ENCODE measurements at regions not wholly inside any gene's neighbourhood (a gene's known extent, or its start where the extent isn't known, plus 50 kb on each side); places are given as distances from the start of the nearest gene placed in this dataset.

DNA sequence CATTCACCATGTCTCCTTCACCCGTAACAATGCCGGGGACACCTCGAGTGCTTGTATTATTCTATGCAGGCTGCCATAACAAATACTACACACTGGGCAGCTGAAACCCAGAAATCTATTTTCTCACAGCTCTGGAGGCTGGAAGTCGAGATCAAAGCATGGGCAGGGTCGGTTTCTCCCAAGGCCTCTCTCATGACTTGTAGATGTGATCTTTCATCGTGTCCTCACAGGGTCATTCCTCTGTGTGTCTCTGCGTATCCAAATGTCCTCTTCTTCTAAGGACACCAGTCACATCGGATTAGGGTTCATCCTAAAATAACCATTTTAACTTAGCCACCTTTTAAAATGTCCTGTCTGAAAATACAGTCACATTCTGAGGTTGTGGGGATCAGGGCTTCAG, 303.5 kb downstream of the KLF6 start (continued):
- TF ChIP-seq, protein P1, sequence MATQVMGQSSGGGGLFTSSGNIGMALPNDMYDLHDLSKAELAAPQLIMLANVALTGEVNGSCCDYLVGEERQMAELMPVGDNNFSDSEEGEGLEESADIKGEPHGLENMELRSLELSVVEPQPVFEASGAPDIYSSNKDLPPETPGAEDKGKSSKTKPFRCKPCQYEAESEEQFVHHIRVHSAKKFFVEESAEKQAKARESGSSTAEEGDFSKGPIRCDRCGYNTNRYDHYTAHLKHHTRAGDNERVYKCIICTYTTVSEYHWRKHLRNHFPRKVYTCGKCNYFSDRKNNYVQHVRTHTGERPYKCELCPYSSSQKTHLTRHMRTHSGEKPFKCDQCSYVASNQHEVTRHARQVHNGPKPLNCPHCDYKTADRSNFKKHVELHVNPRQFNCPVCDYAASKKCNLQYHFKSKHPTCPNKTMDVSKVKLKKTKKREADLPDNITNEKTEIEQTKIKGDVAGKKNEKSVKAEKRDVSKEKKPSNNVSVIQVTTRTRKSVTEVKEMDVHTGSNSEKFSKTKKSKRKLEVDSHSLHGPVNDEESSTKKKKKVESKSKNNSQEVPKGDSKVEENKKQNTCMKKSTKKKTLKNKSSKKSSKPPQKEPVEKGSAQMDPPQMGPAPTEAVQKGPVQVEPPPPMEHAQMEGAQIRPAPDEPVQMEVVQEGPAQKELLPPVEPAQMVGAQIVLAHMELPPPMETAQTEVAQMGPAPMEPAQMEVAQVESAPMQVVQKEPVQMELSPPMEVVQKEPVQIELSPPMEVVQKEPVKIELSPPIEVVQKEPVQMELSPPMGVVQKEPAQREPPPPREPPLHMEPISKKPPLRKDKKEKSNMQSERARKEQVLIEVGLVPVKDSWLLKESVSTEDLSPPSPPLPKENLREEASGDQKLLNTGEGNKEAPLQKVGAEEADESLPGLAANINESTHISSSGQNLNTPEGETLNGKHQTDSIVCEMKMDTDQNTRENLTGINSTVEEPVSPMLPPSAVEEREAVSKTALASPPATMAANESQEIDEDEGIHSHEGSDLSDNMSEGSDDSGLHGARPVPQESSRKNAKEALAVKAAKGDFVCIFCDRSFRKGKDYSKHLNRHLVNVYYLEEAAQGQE (IDR thresholded peaks at IDR 0.05; ENCODE audit: low read depth, low read length) = no peak
- no peak for TF ChIP-seq RFX5 (IDR thresholded peaks at IDR 0.05; ENCODE audit: low read length)
- TF ChIP-seq, protein P2, sequence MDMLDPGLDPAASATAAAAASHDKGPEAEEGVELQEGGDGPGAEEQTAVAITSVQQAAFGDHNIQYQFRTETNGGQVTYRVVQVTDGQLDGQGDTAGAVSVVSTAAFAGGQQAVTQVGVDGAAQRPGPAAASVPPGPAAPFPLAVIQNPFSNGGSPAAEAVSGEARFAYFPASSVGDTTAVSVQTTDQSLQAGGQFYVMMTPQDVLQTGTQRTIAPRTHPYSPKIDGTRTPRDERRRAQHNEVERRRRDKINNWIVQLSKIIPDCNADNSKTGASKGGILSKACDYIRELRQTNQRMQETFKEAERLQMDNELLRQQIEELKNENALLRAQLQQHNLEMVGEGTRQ (IDR thresholded peaks at IDR 0.05; ENCODE audit: borderline replicate concordance, low read depth, low read length) = no peak
- TF ChIP-seq NFIC (IDR thresholded peaks at IDR 0.05; ENCODE audit: borderline replicate concordance) = no peak
- TF ChIP-seq MEF2A (IDR thresholded peaks at IDR 0.05; ENCODE audit: borderline replicate concordance, low read depth) = no peak
- no peak for TF ChIP-seq TCF12 (IDR thresholded peaks at IDR 0.05)
- TF ChIP-seq NRF1 (IDR thresholded peaks at IDR 0.05; ENCODE audit: low read depth, low read length) = no peak

DNA sequence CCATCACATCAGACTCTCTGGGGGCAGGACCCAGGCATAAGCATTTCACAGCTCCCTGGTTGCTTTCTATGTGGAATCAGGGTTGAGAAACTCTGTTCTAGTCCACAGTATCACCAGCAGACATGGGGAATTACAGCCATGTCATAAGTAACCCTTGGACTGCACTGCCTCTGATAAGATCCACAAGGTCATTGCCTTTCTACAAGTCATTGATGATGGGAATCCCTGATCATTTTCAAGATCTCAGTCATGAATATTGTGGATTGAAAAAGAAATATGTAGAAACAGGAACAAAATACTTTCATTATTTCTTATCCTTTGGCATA, 304.1 kb downstream of the KLF6 start:
- H2AFZ ChIP-seq (ENCODE audit: low read depth) = no peak overlapping the region
- H3F3A ChIP-seq (replicated peaks; ENCODE audit: insufficient read depth) = peaks cover 8% of the 10 kb centered on the region
- H3K4me1 ChIP-seq (ENCODE audit: control insufficient read depth in 1 of 2, insufficient read depth in 2 of 2, low read depth in 1 of 2, low read length in 1 of 2) = peaks cover 1 to 18% of the 10 kb centered on the region in 2 experiments; a peak in 2 of 4 replicates
- no peak overlapping the region for H3K27ac ChIP-seq (ENCODE audit: low read depth in 2 of 2, low read length in 1 of 2)
- no peaks in the 10 kb centered on the region for H4K20me1 ChIP-seq (ENCODE audit: insufficient read depth)
- no peak overlapping the region for H3K9ac ChIP-seq
- H3K36me3 ChIP-seq (replicated peaks in 1 of 2; ENCODE audit: control insufficient read depth in 1 of 2, insufficient read depth in 2 of 2, low read length in 1 of 2) = no peaks in the 10 kb centered on the region
- no peaks in the 10 kb centered on the region for H3K9me2 ChIP-seq
- H3K4me3 ChIP-seq (ENCODE audit: low read depth in 2 of 2, low read length in 1 of 2) = no peak overlapping the region
- H3K4me2 ChIP-seq = no peak overlapping the region
- POLR2A ChIA-PET = no interaction called here
- CTCF ChIA-PET = no interaction called here
- H3K79me2 ChIP-seq (ENCODE audit: insufficient read depth) = no peaks in the 10 kb centered on the region
- DNase-seq = no peak
- no peaks in the 10 kb centered on the region for H3K27me3 ChIP-seq (ENCODE audit: insufficient read depth)
- no peaks in the 10 kb centered on the region for H3K9me3 ChIP-seq
- TF ChIP-seq, protein P3, sequence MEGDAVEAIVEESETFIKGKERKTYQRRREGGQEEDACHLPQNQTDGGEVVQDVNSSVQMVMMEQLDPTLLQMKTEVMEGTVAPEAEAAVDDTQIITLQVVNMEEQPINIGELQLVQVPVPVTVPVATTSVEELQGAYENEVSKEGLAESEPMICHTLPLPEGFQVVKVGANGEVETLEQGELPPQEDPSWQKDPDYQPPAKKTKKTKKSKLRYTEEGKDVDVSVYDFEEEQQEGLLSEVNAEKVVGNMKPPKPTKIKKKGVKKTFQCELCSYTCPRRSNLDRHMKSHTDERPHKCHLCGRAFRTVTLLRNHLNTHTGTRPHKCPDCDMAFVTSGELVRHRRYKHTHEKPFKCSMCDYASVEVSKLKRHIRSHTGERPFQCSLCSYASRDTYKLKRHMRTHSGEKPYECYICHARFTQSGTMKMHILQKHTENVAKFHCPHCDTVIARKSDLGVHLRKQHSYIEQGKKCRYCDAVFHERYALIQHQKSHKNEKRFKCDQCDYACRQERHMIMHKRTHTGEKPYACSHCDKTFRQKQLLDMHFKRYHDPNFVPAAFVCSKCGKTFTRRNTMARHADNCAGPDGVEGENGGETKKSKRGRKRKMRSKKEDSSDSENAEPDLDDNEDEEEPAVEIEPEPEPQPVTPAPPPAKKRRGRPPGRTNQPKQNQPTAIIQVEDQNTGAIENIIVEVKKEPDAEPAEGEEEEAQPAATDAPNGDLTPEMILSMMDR (IDR thresholded peaks at IDR 0.05) = no peak
- no peak for TF ChIP-seq POLR2AphosphoS5 (IDR thresholded peaks at IDR 0.05; ENCODE audit: low read depth, low read length)
- TF ChIP-seq TCF12 (IDR thresholded peaks at IDR 0.05) = no peak
- TF ChIP-seq, protein P4, sequence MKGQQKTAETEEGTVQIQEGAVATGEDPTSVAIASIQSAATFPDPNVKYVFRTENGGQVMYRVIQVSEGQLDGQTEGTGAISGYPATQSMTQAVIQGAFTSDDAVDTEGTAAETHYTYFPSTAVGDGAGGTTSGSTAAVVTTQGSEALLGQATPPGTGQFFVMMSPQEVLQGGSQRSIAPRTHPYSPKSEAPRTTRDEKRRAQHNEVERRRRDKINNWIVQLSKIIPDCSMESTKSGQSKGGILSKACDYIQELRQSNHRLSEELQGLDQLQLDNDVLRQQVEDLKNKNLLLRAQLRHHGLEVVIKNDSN (IDR thresholded peaks at IDR 0.05; ENCODE audit: borderline replicate concordance, low read depth) = no peak
- TF ChIP-seq, protein P5, sequence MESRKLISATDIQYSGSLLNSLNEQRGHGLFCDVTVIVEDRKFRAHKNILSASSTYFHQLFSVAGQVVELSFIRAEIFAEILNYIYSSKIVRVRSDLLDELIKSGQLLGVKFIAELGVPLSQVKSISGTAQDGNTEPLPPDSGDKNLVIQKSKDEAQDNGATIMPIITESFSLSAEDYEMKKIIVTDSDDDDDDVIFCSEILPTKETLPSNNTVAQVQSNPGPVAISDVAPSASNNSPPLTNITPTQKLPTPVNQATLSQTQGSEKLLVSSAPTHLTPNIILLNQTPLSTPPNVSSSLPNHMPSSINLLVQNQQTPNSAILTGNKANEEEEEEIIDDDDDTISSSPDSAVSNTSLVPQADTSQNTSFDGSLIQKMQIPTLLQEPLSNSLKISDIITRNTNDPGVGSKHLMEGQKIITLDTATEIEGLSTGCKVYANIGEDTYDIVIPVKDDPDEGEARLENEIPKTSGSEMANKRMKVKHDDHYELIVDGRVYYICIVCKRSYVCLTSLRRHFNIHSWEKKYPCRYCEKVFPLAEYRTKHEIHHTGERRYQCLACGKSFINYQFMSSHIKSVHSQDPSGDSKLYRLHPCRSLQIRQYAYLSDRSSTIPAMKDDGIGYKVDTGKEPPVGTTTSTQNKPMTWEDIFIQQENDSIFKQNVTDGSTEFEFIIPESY (IDR thresholded peaks at IDR 0.05; ENCODE audit: borderline replicate concordance, low read depth) = no peak
- no peak for TF ChIP-seq RAD21 (IDR thresholded peaks at IDR 0.05; ENCODE audit: low read length)
- no peak for TF ChIP-seq MXI1 (IDR thresholded peaks at IDR 0.05; ENCODE audit: low read depth, low read length)
- no peak for TF ChIP-seq FOXM1 (IDR thresholded peaks at IDR 0.05; ENCODE audit: low read depth)
- no peak for TF ChIP-seq EP300 (IDR thresholded peaks at IDR 0.05; ENCODE audit: borderline replicate concordance in 1 of 2, low read depth in 1 of 2, low read length in 1 of 2)
- no peak for TF ChIP-seq SIN3A (IDR thresholded peaks at IDR 0.05; ENCODE audit: borderline replicate concordance, low read depth, low read length)
- TF ChIP-seq SMC3 (IDR thresholded peaks at IDR 0.05; ENCODE audit: low read depth, low read length) = no peak
- no peak for TF ChIP-seq TAF1 (IDR thresholded peaks at IDR 0.05; ENCODE audit: borderline replicate concordance, low read depth, low read length)
- TF ChIP-seq, protein P6, sequence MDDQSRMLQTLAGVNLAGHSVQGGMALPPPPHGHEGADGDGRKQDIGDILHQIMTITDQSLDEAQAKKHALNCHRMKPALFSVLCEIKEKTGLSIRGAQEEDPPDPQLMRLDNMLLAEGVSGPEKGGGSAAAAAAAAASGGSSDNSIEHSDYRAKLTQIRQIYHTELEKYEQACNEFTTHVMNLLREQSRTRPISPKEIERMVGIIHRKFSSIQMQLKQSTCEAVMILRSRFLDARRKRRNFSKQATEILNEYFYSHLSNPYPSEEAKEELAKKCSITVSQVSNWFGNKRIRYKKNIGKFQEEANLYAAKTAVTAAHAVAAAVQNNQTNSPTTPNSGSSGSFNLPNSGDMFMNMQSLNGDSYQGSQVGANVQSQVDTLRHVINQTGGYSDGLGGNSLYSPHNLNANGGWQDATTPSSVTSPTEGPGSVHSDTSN (IDR thresholded peaks at IDR 0.05) = no peak
- TF ChIP-seq GATA2 (CRISPR knock-in tag; IDR thresholded peaks at IDR 0.05) = no peak
- TF ChIP-seq YY1 (IDR thresholded peaks at IDR 0.05; ENCODE audit: low read depth) = no peak
- TF ChIP-seq EZH2phosphoT487 (IDR thresholded peaks at IDR 0.05; ENCODE audit: borderline replicate concordance, low read depth) = no peak

Measured in SK-N-SH (cell line).